ENCODE measurements at regions not wholly inside any gene's neighbourhood (a gene's known extent, or its start where the extent isn't known, plus 50 kb on each side); places are given as distances from the start of the nearest gene placed in this dataset.

DNA sequence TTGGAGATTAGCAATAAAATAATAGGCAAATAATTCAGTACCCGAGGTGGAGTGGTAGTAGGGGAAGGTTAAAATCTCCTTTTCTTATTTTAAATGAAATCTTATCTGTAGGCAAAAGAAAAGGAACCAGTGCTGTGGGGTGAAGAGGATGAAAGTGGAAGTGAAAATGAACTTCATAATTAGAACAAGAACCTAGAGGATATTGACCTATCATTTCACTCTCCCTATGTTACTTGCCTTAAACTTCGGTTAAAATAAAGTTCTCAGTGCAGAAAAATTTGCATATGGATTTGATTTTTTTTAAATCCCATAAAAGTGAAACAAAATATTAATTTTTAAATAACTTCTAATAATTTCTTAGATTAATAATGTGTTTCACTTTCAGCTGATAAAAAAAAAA is 1094.9 kb upstream of the C9orf72 start:
- WGBS (ENCODE audit: low lambda C conversion rate): 4% methylated on average over 2 of the region's 2 CpGs

More for the DNA sequence above, 1094.9 kb upstream of the C9orf72 start:
- Histone ChIP-seq H3K9ac (ENCODE audit: insufficient read depth, low read depth, low read length) (no peak overlapping the region), H2AFZ (ENCODE audit: low read length) (no peak overlapping the region), H4K20me1 (ENCODE audit: insufficient read depth, low read length) (no peaks in the 10 kb centered on the region), H3K4me3 (replicated peaks in 1 of 3; ENCODE audit: insufficient read depth in 1 of 3, low read depth in 2 of 3, low read length in 3 of 3) (no peak overlapping the region), H3K4me1 (ENCODE audit: insufficient read depth, low read length) (no peaks in the 10 kb centered on the region), H3K4me2 (ENCODE audit: low read depth, low read length) (no peak overlapping the region), H3K9me3 (ENCODE audit: low read length) (no peaks in the 10 kb centered on the region), H3K27me3 (ENCODE audit: control insufficient read depth in 1 of 2, insufficient read depth in 2 of 2, low read length in 2 of 2) (no peaks in the 10 kb centered on the region), H3K27ac (ENCODE audit: extremely low read length, insufficient read depth, low read length) (no peak overlapping the region), H3K36me3 (replicated peaks in 1 of 2; ENCODE audit: control insufficient read depth in 1 of 2, insufficient read depth in 2 of 2, low read length in 2 of 2) (no peaks in the 10 kb centered on the region), H3K79me2 (ENCODE audit: insufficient read depth, low read length) (no peaks in the 10 kb centered on the region)
- POLR2A ChIA-PET: no interaction called here
- no peak for FAIRE-seq
- in situ Hi-C loops (cut with HindIII; ENCODE audit: extremely low pct_ligation_motif_present, low pct_unique_long_range_greater_than_20kb) (no loop called here), intact Hi-C loops (cut with micrococcal nuclease; ENCODE audit: unreplicated experiment) (no loop called here)
- DNase-seq (ENCODE audit: low spot score): no peak
- CTCF ChIA-PET (ENCODE audit: low intra/inter-chr PET ratio, low total read pairs): no interaction called here
- TF ChIP-seq, protein P1, sequence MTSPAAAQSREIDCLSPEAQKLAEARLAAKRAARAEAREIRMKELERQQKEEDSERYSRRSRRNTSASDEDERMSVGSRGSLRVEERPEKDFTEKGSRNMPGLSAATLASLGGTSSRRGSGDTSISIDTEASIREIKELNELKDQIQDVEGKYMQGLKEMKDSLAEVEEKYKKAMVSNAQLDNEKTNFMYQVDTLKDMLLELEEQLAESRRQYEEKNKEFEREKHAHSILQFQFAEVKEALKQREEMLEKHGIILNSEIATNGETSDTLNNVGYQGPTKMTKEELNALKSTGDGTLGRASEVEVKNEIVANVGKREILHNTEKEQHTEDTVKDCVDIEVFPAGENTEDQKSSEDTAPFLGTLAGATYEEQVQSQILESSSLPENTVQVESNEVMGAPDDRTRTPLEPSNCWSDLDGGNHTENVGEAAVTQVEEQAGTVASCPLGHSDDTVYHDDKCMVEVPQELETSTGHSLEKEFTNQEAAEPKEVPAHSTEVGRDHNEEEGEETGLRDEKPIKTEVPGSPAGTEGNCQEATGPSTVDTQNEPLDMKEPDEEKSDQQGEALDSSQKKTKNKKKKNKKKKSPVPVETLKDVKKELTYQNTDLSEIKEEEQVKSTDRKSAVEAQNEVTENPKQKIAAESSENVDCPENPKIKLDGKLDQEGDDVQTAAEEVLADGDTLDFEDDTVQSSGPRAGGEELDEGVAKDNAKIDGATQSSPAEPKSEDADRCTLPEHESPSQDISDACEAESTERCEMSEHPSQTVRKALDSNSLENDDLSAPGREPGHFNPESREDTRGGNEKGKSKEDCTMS (CRISPR knock-in tag; conservative IDR thresholded peaks at IDR 0.05): no peak
- TF ChIP-seq GTF2F1 (IDR thresholded peaks at IDR 0.05; ENCODE audit: low read length): no peak
- TF ChIP-seq RAD51 (IDR thresholded peaks at IDR 0.05; ENCODE audit: borderline replicate concordance): no peak
- TF ChIP-seq, protein P2, sequence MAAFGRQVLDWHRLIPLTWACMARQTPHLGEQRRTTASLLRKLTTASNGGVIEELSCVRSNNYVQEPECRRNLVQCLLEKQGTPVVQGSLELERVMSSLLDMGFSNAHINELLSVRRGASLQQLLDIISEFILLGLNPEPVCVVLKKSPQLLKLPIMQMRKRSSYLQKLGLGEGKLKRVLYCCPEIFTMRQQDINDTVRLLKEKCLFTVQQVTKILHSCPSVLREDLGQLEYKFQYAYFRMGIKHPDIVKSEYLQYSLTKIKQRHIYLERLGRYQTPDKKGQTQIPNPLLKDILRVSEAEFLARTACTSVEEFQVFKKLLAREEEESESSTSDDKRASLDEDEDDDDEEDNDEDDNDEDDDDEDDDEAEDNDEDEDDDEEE (CRISPR knock-in tag; IDR thresholded peaks at IDR 0.05): no peak
- TF ChIP-seq DNMT1 (CRISPR knock-in tag; IDR thresholded peaks at IDR 0.05): no peak
- TF ChIP-seq MLX (CRISPR knock-in tag; IDR thresholded peaks at IDR 0.05): no peak
- TF ChIP-seq ZNF597 (CRISPR knock-in tag; IDR thresholded peaks at IDR 0.05): no peak
- ATAC-seq: no peak
- no TSS peak for BruUV-seq (replicated peaks)
